Tongue (tissue), 1 donor: ENCODE measurements at regions not wholly inside any gene's neighbourhood (a gene's known extent, or its start where the extent isn't known, plus 50 kb on each side); places are given as distances from the start of the nearest gene placed in this dataset. TPM values are rescaled to one million over a fixed set of nuclear protein-coding genes. Genes with fewer than 3 reads are reported as not detected.

Experiments used
- small RNA-seq: library from RNA; depleted of rRNA; stranded (forward); fragments of <200 nt; gene quantifications from one replicate; pipeline ENCODE3, GENCODE V24; 2014; ENCODE audit warnings: low replicate concordance

Small RNAs in the stretch of these regions (small RNA-seq; reads per million reads assigned to genes)
- not detected for gene AC078918.1
- gene MIR4445 = not detected
- gene RF00019 = not detected
- gene RNU6ATAC15P = not detected
